ENCODE measurements at regions not wholly inside any gene's neighbourhood (a gene's known extent, or its start where the extent isn't known, plus 50 kb on each side); places are given as distances from the start of the nearest gene placed in this dataset.

GRCh38 chr15:31752905-31753304 is 277.4 kb upstream of the CHRNA7 start:
- DNase-seq (ENCODE audit: low read depth) = no peak

DNA sequence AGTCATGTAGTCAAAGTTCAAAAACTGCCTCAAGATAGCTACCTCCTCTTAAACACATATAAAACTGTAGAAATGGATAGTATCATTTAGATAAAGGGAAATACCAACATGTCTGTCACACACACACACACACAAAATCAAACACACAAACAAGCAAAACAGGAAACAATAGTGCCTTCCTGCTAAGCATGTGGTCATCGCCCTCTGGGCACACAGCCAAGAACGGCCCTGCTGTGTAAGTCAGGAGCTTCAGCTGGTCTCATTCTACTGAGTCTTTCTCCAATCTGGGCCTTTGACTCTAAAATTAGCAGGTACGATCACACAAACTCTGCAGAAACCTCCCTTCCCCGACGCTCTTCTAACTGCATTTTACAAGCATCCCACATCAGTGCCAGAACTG is 272.2 kb upstream of the CHRNA7 start:
- DNase-seq (ENCODE audit: low read depth) = no peak

GRCh38 chr15:31768055-31768454 is 262.3 kb upstream of the CHRNA7 start:
- no peak for DNase-seq (ENCODE audit: low read depth)

DNA sequence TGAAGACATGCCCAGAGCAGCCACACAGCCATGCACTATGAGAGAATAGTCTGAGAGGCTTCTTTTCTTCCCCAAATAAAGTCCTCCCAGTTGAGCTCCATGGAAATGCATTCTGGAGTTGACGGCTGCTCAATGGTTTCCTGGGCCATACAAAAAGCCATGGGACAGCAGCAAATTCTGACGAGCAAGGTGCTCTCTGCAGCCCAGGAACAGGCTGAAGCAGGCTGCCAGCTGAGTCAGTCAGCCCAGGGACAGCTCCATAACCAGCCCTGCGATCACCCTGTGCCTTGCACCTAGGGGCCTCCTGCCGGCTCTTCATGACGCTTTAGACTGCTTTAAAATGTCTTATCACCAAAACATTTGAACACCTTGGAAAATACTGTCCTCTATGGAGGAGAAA is 256.3 kb upstream of the CHRNA7 start:
- no peak for DNase-seq (ENCODE audit: low read depth)

GRCh38 chr15:31776039-31776438 is 254.3 kb upstream of the CHRNA7 start:
- DNase-seq (ENCODE audit: low read depth) = no peak

- DNase-seq (ENCODE audit: low read depth) = no peak
These were observed 249.1 kb upstream of the CHRNA7 start for GRCh38 chr15:31781261-31781660.

- no peak for DNase-seq (ENCODE audit: low read depth)
These were observed 248.1 kb upstream of the CHRNA7 start for GRCh38 chr15:31782016-31782783.

- no peak for DNase-seq (ENCODE audit: low read depth)
These were observed 247.4 kb upstream of the CHRNA7 start for GRCh38 chr15:31782951-31783350.

DNA sequence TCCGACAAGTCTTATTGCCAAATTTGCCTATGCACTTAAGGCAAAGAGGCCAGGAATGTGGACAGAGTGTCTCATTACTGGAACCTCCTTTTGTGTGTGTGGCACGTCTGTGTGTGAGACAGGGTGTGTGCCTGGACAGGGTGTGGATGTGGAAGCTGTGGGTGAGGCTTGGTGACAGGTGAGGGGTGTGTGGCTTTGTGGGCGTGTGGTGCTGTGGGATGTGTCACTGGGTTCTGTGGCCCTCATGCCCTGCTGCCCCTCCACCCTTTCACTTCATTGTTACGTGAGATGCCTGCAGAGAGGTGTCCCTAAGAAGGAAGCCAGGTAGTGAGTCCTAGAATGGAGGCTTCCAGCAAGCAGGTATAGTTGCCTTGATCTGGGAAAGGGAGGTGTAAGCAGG is 244.0 kb upstream of the CHRNA7 start:
- DNase-seq (ENCODE audit: low read depth) = no peak

DNA sequence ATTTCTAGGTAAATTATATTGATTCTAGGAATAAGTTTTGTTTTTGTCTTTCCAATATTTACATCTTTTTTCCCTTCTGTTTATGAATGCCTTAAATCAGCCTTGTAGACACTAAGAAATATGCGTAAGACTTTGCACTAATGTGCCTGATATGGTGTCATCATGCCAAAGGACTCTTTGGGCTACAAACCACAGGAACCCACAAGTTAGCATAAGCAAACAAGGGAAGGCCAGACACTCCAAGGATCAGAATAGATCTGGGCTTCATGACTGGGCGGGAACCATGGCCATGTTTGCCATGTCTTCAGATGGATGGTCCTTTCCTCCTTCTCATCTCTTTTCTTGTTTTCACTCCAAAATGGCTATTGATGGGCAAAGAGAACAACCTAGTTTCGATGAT is 242.2 kb upstream of the CHRNA7 start:
- DNase-seq (ENCODE audit: low read depth) = no peak

DNA sequence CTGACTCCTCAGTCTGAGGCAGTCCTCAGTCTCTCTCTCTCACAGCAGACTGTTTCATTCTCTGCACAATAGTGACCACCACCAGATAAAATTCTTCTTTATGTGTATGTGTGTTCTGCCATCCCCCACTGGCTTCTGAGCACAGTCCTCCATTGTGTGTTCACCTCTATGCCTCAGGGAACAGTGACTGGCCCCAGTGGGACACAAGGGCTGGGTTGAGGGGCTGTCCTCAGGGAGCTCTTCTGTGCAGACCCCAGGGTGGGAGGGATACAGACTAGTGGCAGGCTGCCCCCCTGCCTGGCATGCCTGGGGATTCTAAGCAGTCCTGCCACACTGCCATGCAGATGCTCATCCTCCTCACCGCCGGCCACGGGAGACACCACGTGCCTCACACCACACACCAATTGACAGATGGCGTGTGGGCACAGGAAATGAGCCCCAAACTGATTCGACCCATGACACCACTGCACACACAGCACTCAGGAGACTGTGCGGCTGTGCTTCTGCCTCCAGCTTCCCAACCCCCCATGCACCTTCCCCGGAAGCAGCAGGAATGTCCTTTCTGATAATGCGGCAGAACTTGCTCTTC is 237.6 kb upstream of the CHRNA7 start:
- DNase-seq (ENCODE audit: low read depth) = no peak

- DNase-seq (ENCODE audit: low read depth) = no peak
These were observed 231.0 kb upstream of the CHRNA7 start for GRCh38 chr15:31799319-31799714.

- no peak for DNase-seq (ENCODE audit: low read depth)
These were observed 230.5 kb upstream of the CHRNA7 start for GRCh38 chr15:31799715-31800321.

GRCh38 chr15:31801152-31801551 is 229.2 kb upstream of the CHRNA7 start:
- DNase-seq (ENCODE audit: low read depth) = no peak

DNA sequence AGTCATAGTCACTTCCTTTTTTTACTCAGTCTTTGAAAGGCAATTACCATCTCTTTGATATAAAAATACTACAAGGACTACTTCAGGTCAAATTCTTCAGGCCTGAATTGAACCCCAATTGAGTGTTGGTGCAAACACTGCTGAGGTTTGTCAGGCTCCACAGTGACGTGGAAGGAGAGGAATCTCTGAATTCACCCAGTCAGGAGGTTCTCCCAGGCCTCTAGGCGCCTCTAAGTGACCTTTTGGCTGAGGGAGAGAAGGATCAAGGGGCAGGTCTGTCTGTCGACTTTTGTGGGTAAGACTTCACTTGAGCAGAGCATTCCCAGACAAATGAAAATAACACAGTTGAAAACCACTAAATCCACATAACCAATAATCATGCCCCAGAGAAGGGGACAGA is 227.6 kb upstream of the CHRNA7 start:
- no peak for DNase-seq (ENCODE audit: low read depth)

- no peak for DNase-seq (ENCODE audit: low read depth)
These were observed 226.9 kb upstream of the CHRNA7 start for GRCh38 chr15:31803388-31803884.

- no peak for DNase-seq (ENCODE audit: low read depth)
These were observed 225.1 kb upstream of the CHRNA7 start for GRCh38 chr15:31805090-31805662.

DNA sequence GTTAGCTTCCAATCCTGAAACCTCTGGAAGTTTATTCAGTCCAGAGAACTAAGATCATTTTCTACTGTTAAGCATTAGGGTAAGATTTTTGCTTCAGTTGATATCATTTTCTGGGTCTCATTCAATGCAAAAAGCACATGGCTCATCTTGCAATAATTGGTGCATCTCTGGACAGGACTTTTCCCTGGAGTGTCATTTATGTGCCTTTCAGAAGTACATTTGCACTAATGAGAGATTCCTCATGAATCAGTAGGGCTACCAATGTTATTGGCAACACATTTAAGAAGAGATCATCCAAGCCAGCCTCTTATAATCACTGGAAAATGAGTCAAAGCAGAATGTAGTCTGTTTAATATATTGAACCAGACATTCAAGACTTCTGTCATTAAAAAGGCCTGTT is 224.2 kb upstream of the CHRNA7 start:
- DNase-seq (ENCODE audit: low read depth) = no peak

- no peak for DNase-seq (ENCODE audit: low read depth)
These were observed 218.7 kb upstream of the CHRNA7 start for GRCh38 chr15:31811641-31812040.

- DNase-seq (ENCODE audit: low read depth) = no peak
These were observed 216.2 kb upstream of the CHRNA7 start for GRCh38 chr15:31814082-31814481.

DNA sequence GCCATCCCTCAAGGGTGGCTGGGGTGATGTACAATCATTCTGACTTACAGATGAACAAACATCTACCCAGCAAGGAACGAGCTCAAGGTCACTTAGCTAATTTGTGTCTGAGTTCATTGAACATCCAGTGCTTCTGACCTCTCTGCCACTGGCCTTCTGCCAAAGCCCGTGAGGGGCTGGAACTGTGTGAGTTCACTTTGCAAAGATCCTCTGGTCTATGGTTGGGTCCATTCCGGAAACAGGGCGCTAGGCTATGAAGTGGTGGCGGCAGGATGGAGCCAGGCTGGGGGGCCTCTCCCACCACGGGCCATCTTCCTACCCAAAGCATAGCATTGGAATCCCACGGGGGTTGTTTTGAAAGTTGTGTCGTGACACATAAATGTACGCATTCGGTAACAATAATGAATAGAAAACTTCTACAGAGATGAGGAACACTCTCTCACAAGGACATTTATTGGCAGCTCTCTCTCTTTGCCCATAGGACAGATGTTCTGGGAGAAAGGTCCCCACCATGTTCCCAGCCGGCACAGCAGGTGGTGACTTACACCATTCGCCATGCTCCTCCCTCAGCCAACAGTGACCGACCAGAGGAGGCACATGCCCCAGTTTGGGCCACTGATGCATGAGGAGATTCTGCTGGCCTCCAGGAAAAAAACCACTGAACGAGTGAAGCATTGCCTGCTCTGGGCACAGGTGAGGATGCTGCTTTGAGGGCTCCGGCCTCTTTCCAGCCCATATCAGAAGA is 214.7 kb upstream of the CHRNA7 start:
- no peak for DNase-seq (ENCODE audit: low read depth)

DNA sequence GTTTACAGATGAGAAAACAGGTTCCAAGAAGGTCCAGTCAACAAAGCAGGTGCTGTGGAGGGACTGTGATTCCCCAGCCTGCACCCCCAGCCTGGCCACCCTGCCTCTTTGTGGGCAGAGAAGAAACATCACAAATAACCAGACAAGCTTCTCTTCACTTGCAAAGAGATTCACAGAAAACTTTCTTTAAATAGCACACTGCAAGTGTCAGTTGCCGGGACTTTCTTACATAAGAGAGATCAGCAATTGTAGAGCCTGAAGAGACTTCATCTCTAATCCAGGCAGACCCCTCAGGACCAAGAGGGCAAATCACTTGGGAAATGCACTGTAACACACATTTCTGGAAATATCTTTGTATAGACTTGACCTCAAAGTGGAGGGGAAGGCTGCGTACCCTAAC is 207.9 kb upstream of the CHRNA7 start:
- DNase-seq (ENCODE audit: low read depth) = no peak

Data from stimulated activated CD4-positive, alpha-beta T cell treated with anti-CD3 and anti-CD28 coated beads, Interleukin-2, amount 100 ng/mL, for 4 hours (primary cell).